T follicular helper cell (primary cell): ENCODE measurements at regions not wholly inside any gene's neighbourhood (a gene's known extent, or its start where the extent isn't known, plus 50 kb on each side); places are given as distances from the start of the nearest gene placed in this dataset.
"Not testable (repeated sequence)": the region's sequence is repeated elsewhere in the genome, so short reads cannot be mapped to it uniquely, and the experiment has no call there.

Source experiments
- DNase-seq: peaks from one replicate; pipeline ENCODE4 v3.0.0-alpha.2; 2020; ENCODE audit warnings: low read depth

DNA sequence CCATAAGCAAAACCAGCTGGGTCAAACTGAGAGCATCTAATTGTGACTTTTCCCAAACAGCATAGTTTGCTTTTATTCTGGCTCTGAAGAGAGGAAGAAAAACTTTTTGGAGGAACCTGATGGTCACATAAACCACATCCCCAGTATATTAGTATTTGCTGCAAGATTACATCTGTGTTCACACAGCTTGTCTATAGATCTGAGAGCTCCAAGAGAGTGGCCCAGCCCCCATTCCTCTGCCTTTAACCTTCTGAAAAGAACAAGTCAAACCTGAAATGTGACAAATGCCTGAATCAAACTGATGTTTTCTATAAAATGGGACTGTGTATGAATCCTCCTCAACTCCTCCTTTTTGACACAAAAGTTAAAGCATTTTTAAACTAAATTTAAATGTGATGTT is 435.2 kb downstream of the ZNF479 start:
- DNase-seq = not testable (repeated sequence)

DNA sequence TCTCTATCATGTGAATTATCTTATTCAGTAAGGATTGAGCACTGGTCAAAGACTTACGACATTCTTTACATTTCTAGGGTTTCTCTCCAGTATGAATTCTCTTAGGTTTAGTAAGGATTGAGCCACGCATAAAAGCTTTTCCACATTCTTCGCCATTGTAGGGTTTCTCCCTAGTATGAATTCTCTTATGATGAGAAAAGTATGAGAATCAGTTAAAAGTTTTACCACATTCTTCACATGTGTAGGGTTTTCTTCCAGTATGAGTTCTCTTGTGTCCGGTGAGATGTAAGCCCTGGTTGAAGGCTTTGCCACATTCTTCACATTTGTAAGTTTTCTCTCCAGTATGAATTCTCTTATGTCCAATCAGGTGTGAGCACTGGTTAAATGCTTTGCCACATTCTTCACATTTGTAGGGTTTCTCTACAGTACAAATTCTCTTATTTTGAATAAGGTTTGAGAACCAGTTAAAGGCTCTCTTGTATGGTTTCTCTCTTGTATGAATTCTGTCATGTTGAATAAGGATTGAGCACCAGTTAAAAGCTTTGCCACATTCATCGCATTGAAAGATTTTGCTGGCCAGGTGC is 445.9 kb downstream of the ZNF479 start:
- no peak for DNase-seq

DNA sequence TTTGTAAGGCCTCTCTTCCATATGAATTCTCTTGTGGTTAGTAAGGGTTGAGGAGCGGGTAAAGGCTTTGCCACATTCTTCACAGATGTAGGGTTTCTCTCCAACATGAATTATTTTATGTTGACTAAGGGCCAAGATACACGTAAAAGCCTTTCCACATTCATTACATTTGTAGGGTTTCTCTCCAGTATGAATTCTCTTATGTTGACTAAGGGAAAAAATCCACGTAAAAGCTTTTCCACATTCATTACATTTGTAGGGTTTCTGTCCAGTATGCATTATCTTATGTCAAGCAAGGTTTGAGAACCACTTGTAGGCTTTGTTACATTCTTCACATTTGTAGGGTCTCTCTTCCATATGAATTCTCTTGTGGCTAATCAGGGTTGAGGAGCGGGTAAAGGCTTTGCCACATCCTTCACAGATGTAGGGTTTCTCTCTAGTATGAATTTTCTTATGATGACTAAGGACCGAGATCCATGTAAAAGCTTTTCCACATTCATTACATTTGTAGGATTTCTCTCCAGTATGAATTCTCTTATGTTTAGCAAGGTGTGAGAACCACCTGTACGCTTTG is 493.0 kb downstream of the ZNF479 start:
- DNase-seq = no peak

DNA sequence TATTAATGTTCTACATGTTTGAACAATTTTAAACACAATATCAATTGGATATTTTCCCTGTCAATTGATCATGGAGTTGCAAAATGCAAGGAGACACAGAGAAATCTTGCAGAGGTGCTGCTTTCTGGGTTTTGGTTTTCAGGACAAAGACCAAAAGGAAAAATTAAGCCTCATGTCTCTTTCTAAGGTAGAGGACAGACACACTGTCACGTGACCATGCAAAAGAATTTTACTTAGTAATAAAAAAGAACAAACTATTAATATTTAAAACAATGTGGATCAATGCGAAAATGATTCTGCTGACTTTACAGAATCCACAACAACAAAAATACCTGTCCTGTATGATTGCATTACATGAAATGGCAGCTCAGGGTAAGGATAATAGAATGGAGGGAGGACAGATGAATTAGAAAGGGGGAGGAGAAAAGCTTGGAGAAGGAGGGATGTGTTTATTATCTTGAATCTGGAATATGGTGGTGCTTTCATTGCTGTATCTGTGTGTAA is 493.7 kb upstream of the NUPR2 start:
- no peak for DNase-seq

DNA sequence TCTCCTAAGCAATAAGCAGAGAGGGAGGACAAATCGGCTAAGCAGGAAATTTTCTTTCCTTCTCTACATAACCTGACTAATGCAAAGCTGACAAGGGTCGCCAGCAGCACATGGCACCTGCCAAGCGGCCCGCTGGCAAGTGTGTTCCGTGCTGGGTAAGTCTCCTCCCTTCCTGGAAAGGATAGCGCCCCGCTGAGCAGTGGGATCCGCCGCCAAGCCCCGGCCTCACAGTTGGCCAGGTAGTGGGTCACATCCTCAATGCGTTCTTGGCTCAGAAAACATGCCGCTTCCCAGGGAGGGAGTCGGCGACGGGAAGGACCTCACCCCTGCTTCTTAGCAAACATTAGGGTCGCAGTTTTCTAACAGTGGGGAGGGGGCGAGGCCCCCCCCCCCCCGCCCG is 488.9 kb upstream of the NUPR2 start:
- DNase-seq = no peak

DNA sequence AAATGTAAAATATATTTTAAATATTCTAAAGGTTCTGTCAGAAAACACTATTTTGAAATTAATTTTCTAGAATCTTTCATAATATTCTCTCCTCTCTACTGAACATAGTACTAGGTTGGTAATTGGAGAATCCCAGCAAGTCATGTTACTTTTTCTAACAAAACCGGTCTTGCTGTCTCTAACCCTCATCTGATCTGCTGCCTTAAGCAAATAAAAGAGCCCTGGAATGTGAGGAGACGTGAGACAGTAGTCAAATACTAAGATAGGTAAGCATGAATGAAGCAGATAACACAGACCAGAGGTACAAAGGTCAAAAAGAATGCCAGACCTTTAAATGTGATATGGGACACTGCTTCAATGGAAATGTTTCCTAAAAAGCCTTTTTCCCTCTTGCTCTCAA is 462.4 kb upstream of the NUPR2 start:
- no peak for DNase-seq

DNA sequence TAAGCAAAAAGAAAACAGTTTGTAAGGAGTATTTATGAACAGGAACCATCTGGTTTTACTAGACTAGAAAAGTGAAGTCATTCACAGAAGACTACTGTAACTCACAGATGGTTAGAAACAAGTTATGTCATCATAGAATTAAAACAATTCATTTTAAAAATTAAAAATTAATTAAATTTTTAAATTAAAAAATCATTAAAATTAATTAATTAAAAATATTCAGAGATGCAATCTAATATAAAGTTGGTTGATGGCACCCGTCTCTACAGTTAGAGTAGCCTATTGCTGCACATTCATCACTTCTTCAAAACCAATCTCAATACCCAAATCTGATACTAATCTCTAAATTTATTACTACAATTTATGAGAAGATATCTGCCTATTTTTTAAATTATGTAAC is 454.8 kb upstream of the NUPR2 start:
- DNase-seq = no peak

DNA sequence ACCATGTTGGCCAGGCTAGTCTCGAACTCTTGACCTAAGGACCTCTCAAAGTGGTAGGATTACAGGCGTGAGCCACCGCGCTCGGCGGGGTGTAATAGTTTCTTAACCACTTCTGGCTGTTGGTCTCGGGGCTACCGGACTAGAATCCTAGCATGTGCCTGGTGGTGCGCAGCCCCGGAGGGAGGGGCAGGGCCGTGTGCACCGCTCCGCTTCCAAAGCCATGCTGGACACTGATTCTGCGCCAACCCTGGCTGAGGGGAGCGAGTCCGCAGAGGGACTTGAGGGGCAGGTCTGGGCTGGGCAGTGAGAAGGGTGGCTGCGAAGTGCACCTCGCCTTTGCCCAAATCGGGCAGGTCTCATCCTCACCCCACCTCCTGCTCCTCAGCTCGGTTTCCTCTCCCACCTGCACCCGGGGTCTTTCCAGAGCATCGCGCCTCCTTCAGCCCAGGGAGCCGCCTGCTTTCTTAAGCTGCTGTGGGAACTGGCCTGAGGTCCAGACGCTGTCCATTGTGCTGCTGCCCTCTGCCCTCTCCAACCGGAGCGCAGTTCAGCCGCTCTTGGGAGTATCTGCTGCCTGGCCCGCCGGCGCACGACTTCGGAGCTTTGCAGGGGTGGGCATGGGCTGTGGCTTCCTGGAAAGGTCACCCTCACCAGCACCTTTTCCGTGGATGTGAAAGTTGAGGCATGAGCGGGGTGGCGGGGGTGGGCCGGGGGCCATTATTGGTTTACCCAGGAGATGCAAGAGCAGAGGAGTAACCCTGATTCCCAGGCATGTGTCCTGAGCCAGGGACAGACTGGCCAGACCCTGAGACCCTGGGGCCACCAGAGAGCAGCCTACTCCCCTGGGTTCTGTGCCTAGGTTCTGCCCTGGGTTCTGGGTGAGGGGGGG is 422.6 kb upstream of the NUPR2 start:
- no peak for DNase-seq

DNA sequence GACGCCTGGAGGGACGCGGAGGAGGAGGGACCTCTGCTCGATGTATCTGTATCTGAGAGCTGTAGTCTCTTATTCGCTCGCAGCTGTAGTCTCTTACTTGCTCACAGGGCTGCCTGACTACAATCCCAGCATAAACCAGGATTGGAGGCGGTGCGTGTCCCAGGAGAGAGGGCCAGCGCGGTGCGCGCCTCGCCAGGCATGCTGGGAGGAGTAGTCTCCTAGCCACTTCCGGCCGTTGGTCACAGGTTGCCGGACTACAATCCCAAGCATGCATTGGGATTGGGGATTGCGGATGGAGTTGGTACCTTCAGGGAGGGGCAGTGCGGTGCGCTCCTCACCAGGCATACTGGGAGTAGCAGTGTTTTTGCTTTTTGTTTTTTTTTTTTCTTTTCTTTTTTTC is 421.7 kb upstream of the NUPR2 start:
- no peak for DNase-seq

DNA sequence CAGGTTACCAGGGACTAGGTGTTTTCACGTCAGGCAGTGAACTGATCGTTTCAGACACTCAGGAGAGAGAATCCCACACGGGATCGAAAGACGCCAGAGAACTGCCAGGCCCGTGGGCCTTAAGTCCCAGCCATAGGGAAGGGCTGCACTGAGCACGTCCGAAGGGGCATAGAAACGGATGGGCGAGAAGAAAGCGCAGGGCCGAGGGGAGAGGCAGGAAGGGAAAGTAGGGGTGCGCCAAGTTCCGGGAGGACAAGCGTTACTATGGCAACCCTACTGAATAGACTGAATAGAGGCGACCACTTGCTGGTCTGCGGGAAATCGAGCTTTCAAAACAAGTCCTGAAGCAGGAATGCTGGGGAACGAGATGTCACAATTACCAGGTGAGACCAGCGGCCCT is 421.3 kb upstream of the NUPR2 start:
- no peak for DNase-seq

DNA sequence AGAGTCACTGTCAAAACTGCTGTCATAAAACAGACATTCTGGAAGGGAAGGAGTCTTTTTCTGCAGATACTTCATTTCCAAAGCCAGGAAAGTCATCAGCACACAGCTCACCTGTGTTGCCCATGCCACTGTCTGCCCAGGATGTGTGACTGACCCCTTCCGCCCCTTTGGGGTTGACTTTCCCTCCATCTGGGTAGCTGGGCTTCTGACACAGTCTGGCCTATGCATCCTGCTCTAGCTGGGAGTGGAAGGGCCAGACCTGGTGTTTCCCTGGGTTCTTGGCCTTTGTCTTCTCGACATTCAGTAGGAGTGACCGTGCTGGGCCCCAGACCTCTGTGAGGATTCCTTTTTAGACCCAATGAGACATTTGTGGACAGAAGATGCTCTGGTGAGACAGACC is 378.9 kb upstream of the NUPR2 start:
- no peak for DNase-seq

DNA sequence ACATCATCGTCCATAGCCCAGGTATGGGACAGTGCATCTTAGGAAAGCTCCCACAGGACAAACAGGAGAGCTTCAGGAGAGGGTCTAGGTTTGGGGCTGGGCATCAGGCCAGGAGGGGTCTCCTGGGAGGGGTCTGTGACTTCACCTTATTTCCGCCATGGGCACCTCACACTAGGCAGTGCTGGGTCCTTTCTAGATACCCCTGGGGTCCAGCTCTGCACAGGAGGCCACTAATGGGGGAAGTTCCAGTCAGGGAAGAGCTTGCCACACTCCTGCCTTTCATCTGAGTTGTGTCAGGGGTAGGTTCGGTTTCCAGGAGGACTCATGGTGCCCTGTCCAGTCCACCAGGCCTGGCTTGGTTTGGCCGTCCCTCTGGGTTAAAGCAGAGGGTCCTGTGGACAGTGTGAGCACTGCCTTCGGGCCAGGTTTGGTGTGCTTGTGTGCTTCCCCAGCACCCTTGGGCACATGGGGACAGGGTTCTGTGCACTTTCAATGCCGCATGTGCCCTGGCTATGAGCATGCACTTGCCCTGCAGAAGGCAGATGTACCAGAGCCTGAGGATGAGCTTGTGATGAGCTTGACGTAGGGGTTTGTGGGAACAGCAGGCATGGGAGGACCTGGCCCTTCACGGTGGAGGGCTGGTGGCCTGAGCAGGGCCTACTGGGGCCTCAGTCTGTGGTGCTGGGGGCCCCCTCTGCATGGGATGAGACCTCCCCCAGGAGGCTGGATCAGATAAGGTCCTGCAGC is 377.7 kb upstream of the NUPR2 start:
- DNase-seq = no peak

DNA sequence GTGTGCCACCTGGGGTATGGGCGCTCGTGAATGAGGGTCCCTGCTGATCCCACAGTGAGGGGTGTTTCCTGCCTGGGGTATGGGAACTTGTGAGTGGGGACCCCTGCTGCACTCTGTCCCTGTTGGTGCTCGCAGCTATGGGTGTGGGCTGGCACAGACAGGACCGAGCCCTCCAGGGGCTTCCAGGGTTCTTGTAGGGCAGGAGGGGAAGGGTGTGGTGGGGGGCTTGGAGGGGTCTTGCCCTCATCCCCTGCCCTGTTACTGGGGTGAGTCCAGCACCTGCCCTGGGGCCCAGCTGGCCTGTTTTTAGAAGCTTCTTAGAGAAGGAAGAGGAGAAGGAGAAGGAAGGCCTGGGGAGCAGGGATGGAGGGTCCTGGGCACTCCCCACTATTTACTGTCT is 377.0 kb upstream of the NUPR2 start:
- DNase-seq = no peak

DNA sequence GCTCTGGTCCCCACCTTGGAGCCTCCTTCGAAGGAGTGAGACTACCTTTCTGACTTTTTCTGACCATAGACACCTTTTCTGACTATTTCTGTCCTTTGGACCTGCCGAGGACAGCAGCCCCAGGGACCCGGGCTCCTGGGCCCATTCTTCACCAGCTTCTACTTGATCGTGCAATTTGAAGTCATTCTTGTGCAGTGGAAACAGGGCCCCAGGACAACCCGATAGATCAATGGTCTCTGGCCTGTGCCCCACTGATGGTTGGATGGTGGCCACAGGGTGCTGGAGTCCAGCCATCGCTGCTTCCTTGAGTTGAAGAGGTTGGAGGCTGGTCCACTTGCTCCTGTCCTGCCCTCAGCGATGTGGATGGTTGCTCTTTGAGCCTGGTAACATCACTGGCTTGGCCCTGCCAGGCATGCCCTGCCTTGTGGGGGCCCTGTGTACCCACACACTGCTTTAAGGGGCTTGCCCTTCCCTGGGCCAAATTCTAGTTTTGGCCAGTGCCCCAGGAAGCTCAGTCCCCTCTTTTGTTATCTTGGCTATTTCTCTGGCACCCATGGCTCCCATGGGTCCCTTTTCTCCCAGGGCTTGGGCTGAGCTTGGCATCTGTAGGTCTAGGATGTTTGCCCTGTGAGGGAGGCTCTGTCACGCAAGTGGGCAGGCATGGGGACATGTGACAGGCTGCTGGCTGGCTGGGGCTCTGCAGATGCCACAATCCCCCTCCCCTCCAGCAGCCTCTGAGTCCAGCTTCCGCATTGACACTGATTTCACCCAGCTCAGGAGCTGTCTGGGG is 375.6 kb upstream of the NUPR2 start:
- no peak for DNase-seq

DNA sequence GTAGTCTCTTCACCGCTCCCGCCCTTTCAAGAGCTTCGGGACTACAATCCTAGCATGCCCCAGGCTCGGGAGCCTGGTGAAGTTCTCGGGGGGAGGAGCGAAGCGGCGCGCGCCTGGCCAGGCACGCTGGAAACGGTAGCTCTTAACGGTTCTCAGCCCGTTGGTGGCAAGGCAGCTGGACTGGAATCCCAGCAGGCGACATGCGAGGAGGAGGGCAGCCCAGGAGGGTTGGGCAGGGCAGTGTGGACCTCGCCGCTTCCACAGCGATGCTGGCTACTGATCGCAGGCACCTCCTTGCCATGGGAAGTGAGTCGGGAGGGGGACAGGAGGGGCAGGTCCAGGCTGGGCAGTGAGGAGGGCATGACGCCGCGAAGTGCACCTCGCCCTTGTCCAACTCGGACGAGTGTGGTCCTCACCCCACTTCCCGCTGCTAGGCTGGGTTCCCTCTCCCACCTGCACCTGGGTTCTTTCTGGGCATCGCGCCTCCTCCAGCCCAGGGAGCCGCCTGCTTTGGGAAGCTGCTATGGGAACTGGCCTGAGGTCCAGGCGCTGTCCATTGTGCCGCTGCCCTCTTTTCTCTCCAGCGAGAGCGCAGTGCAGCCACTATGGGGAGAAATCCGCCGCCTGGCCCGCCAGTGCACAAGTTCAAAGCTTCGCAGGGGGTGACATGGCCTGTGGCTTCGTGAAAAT is 367.8 kb upstream of the NUPR2 start:
- no peak for DNase-seq

DNA sequence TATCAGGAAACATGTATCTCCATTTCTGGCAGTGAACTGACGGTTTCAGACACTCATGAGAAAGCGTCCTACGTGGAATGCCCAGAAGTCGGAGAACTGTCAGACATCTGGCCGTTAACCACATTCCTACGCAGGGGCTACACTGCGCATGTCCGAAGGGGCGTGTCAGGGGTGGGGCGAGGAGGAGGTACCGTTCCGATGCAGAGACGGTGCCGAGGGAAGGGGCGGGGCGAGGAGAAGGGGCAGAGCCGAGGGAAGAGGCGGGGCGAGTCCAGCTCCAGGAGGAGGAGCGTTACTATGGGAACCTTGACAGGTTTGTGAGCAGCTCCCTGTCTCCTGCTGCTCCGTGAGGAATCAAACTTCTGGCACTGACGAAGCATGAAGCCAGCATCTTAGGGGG is 366.9 kb upstream of the NUPR2 start:
- no peak for DNase-seq

DNA sequence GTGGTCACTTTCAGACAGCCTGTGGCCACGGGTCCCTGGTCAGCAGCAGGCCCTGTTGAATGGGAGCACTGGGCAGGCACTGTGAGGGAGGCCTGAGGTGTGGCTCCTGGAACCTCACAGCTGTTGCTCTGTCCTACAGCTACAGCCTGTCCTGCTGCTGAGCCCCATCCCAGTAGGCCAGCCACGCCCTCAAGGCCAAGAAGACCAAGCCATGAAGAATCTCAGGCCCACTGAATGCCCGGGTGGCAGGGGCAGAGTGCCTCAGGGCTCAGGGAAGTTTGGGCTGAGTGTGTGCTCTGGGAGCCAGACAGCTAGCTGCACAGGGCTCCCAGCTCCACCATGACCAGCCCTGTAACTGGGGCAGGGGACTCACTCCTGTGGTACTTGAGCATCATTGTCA is 363.5 kb upstream of the NUPR2 start:
- DNase-seq = no peak

DNA sequence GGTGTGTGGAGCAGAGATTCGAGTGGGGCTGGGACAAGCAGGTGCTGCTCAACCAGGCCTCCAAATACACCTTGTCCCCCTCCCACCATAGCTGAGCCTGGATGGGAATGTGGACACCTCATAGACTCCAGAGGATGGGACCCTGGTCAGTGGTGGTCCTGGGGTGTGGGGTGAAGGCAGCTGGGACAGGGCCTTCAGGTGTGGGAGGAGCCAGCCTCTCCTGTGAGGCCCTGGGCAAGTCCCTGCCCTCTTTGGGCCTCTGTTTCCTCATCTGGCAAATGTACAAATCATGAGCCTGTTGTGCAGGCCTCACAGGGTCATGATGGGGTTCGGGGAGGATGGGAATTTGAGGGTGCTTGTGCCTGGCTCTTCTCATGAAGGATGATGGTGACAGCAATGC is 362.9 kb upstream of the NUPR2 start:
- DNase-seq = no peak

DNA sequence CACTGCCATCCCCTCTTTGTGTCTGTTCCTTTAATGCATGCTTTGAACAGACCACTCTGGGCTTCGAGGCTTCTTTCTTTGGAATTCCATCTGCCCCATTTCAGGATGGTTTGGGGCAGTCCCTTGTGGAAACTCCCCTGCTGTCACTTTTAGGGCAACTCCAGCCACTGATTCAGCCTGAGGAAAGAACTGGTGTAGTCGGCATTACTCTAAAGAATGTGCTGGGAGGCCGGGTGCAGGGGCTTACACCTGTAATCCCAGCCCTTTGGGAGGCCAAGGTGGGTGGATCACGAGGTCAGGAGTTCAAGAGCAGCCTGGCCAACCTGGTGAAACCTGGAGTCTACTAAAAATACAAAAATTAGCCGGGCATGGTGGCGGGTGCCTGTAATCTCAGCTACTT is 358.1 kb upstream of the NUPR2 start:
- DNase-seq = no peak

DNA sequence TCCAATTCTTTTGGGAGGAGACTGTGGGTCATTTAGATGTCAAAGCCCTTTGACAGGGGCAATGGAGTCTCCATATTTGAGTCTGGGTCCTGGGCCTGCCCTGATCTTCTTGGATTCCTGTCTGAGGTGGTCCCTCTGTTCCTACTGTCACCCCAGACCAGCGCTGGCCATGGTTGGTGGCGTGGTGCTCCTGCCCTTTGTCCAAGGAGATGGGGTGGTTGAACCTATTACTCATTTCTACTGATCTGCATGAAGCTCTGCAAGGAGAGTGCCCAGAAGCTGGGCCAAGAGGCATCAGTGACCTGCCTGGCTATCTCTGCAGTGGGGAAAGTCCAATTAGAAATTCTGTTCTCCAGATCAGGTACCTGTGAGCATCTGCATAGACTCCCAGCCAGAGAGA is 355.6 kb upstream of the NUPR2 start:
- DNase-seq = no peak
